GM12865 (cell line): ENCODE measurements at regions not wholly inside any gene's neighbourhood (a gene's known extent, or its start where the extent isn't known, plus 50 kb on each side); places are given as distances from the start of the nearest gene placed in this dataset.

Experiments
- DNase-seq: peaks from one replicate; pipeline ENCODE4 v3.0.0; 2010; ENCODE audit warnings: low read depth
- H3K4me3 ChIP-seq: 2 replicates; pipeline ENCODE4 v1.5.1; 2011; ENCODE audit warnings: mild to moderate bottlenecking, low read depth, low read length, control low read depth
- TF ChIP-seq, protein P1 (sequence below): IDR thresholded peaks from 2 replicates; pipeline ENCODE4 v1.5.1; 2011; ENCODE audit warnings: low read length, control low read depth, low read depth, inconsistent platforms; ENCODE audit not compliant: insufficient read depth; ENCODE audit errors: missing control alignments

DNA sequence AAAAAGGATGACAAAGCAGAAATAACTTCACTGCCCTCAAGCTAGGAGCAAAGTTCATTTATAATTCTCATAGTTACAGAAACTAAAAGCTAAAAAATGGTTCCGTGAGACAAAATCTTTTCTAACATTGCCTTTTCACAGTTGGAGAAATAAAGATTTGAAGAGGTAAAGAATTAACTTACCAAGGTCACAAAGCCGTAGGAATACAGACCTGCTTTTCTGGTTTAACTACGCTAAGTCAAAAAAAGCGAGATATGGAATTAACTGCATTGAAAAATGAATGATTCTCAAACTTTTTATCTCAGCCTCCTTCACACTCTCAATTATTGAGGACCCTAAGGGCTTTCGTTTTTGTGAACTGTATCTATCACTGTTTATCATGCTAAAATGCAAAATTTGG, 95.3 kb downstream of the SLC17A6 start:
- H3K4me3 ChIP-seq, result no peak overlapping the region

DNA sequence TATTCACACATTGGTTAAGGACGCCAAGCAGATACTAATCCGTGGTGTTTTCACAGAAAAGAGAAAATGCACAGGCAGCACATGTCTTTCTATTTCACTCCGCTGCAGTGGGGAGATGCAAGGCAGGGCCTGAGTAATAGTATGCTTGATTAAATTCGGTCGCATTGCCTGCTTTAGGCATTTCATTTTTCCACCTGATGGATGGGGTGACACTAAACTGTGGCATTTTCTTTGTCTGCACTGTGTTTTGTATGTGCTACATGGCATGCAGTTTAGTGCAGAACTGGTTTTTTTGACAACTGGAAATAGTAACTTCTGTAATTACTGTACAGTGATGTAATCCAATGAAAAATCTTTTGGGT, 94.9 kb downstream of the SLC17A6 start:
- no peak for DNase-seq
- TF ChIP-seq, protein P1, sequence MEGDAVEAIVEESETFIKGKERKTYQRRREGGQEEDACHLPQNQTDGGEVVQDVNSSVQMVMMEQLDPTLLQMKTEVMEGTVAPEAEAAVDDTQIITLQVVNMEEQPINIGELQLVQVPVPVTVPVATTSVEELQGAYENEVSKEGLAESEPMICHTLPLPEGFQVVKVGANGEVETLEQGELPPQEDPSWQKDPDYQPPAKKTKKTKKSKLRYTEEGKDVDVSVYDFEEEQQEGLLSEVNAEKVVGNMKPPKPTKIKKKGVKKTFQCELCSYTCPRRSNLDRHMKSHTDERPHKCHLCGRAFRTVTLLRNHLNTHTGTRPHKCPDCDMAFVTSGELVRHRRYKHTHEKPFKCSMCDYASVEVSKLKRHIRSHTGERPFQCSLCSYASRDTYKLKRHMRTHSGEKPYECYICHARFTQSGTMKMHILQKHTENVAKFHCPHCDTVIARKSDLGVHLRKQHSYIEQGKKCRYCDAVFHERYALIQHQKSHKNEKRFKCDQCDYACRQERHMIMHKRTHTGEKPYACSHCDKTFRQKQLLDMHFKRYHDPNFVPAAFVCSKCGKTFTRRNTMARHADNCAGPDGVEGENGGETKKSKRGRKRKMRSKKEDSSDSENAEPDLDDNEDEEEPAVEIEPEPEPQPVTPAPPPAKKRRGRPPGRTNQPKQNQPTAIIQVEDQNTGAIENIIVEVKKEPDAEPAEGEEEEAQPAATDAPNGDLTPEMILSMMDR, result no peak
- no peak overlapping the region for H3K4me3 ChIP-seq

More for the DNA sequence above, 95.3 kb downstream of the SLC17A6 start:
- TF ChIP-seq, protein P1, result no peak
- no peak for DNase-seq

DNA sequence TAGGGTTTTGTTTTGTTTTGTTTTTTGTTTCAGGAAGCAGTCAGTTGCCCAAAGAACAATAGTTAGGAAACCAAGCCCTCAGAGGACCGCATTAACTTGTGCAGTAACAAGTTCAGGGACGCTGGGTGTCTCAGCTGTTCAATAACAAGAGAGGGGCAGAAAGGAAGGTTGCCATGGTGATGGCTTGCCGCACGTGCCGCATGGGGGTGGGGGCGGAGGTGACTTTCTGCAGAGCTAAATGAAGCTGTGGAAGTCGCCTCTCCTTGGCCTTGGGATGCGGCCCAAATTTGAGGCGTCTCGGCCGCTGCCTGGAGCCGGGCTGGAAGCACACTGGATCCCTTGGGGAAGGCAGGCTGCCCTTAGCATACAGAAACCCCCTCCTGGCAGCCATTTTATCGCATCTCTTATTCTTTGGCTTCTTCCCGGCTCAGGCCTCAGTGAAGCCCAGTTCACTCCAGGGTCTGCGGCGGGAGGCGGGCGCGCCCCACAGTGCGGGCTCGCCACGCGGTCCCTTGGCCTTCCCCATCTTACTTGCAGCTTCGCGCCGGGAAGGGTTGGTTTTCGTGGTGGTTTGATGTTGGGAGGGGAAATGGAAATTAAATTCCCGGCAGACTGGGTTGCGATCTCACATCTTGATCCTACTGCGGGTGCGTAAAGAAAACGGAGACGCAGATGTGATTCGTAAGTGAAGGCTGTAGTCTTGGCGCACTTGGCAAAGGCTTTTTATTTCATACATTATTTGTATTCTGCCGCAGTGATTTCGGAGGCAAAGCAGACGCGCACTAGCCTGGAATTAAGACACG, 94.3 kb downstream of the SLC17A6 start:
- TF ChIP-seq, protein P1, result no peak
- DNase-seq, result no peak
- no peak overlapping the region for H3K4me3 ChIP-seq

DNA sequence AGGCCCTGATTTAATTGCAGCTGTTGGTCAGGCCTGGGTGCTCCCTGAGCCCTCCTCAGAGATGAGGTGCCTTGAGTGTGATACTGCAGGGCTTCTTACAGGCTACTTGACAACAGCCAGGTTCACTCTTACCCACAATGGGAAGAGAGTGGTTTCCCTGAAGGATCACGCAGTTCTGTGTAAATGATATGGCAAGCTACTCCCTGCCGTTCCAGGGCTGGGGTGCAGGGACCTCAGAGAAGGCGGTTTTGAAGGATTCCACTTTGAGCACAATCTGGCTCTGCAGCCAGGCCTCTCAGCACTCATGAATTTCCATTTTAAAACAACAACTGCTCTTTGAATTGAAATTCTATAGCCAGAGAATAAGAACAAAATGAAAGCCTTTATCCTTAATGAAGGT, 92.9 kb downstream of the SLC17A6 start:
- H3K4me3 ChIP-seq, result no peak overlapping the region
- DNase-seq, result no peak
- TF ChIP-seq, protein P1, result no peak

DNA sequence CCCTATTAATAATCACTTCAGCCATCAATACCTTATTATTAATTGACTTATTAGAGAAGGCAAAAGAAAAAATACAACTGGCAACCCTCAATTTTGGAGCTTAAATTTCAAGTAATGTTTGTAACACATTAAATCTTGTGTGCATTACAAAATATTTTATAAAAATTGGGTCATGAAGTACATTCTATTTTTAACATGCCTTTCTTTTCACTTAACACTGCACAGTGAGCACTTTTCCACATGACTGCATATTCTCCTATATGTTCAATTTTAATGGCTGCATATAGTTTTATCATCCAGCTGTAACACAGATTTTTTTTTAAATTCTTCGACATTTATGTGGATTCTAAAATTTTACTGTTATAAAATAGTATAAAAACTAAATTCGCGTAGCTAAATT, 92.5 kb downstream of the SLC17A6 start:
- TF ChIP-seq, protein P1, result no peak
- no peak overlapping the region for H3K4me3 ChIP-seq
- DNase-seq, result no peak

DNA sequence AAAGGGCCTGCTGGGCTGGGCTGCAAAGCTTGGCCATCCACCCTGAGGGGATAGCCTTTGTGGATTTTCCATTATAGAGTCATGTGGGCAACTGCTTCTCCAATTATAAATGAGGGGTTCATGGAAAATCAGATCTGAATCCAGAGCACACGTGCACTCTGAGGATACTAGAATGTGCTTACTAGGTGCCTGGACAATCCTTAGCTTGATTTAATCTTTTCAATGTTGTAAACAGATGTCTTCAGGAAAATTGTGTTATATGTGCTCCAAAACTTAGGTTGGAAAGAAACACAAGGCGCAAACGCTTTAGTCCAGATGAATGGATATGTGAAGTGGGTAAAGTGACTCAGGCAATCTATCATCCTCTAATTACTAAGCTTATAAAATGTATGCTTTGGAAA, 92.0 kb downstream of the SLC17A6 start:
- no peak for DNase-seq
- no peak overlapping the region for H3K4me3 ChIP-seq
- TF ChIP-seq, protein P1, result no peak
